ENCODE measurements at regions not wholly inside any gene's neighbourhood (a gene's known extent, or its start where the extent isn't known, plus 50 kb on each side); places are given as distances from the start of the nearest gene placed in this dataset.

- Histone ChIP-seq H3K9me3 (ENCODE audit: insufficient read depth, low read depth) (no peaks in the 10 kb centered on the region), H3K27ac (no peak overlapping the region), H3K27me3 (ENCODE audit: insufficient read depth, low read depth) (peaks cover 82% of the 10 kb centered on the region), H3K9me2 (ENCODE audit: insufficient read depth) (no peaks in the 10 kb centered on the region), H3K79me2 (ENCODE audit: low read depth) (no peaks in the 10 kb centered on the region), H3K4me3 (no peak overlapping the region), H3K4me1 (replicated peaks; ENCODE audit: insufficient read depth) (no peaks in the 10 kb centered on the region), H4K20me1 (ENCODE audit: insufficient read depth) (no peaks in the 10 kb centered on the region), H3F3A (ENCODE audit: insufficient read depth, low read depth) (no peaks in the 10 kb centered on the region), H3K36me3 (ENCODE audit: low read depth) (no peaks in the 10 kb centered on the region), H2AFZ (no peak overlapping the region), H3K4me2 (no peak overlapping the region)
- CTCF ChIA-PET: no interaction called here
- POLR2A ChIA-PET (ENCODE audit: unreplicated experiment): no interaction called here
- no peak for TF ChIP-seq CTCF (conservative IDR thresholded peaks at IDR 0.05)
- TF ChIP-seq EZH2 (IDR thresholded peaks at IDR 0.05; ENCODE audit: low read depth): no peak
- no peak for DNase-seq
- intact Hi-C loops (cut with micrococcal nuclease; ENCODE audit: unreplicated experiment): no loop called here
- no TSS peak for BruUV-seq (replicated peaks)
Observed at GRCh38 chr2:126836761-126837679, 61.7 kb upstream of the TEX51 start.

GRCh38 chr2:126837966-126838715, 60.5 kb upstream of the TEX51 start:
- Histone ChIP-seq H3K27me3 (ENCODE audit: insufficient read depth, low read depth) (peaks cover 73% of the 10 kb centered on the region), H3K27ac (no peak overlapping the region), H3K4me1 (replicated peaks; ENCODE audit: insufficient read depth) (no peaks in the 10 kb centered on the region), H3F3A (ENCODE audit: insufficient read depth, low read depth) (no peaks in the 10 kb centered on the region), H2AFZ (no peak overlapping the region), H4K20me1 (ENCODE audit: insufficient read depth) (no peaks in the 10 kb centered on the region; the same call in 1 of the 2 replicates), H3K9me3 (ENCODE audit: insufficient read depth, low read depth) (no peaks in the 10 kb centered on the region), H3K4me2 (no peak overlapping the region), H3K4me3 (no peak overlapping the region), H3K36me3 (ENCODE audit: low read depth) (no peaks in the 10 kb centered on the region), H3K9me2 (ENCODE audit: insufficient read depth) (no peaks in the 10 kb centered on the region), H3K79me2 (ENCODE audit: low read depth) (no peaks in the 10 kb centered on the region)
- TF ChIP-seq CTCF (conservative IDR thresholded peaks at IDR 0.05) (no peak), EZH2 (IDR thresholded peaks at IDR 0.05; ENCODE audit: low read depth) (no peak)
- BruUV-seq (replicated peaks): no TSS peak
- intact Hi-C loops (cut with micrococcal nuclease; ENCODE audit: unreplicated experiment): no loop called here
- DNase-seq: no peak
- ChIA-PET POLR2A (ENCODE audit: unreplicated experiment) (no interaction called here), CTCF (no interaction called here)

GRCh38 chr2:126838716-126838985, 60.0 kb upstream of the TEX51 start:
- Histone ChIP-seq H3K4me3 (no peak overlapping the region), H3K79me2 (ENCODE audit: low read depth) (no peaks in the 10 kb centered on the region), H3K27ac (no peak overlapping the region), H4K20me1 (ENCODE audit: insufficient read depth) (no peaks in the 10 kb centered on the region; the same call in 1 of the 2 replicates), H2AFZ (no peak overlapping the region), H3K4me1 (replicated peaks; ENCODE audit: insufficient read depth) (no peaks in the 10 kb centered on the region), H3F3A (ENCODE audit: insufficient read depth, low read depth) (no peaks in the 10 kb centered on the region), H3K9me2 (ENCODE audit: insufficient read depth) (no peaks in the 10 kb centered on the region), H3K27me3 (ENCODE audit: insufficient read depth, low read depth) (peaks cover 73% of the 10 kb centered on the region), H3K4me2 (no peak overlapping the region), H3K9me3 (ENCODE audit: insufficient read depth, low read depth) (no peaks in the 10 kb centered on the region), H3K36me3 (ENCODE audit: low read depth) (no peaks in the 10 kb centered on the region)
- CTCF ChIA-PET: no interaction called here
- POLR2A ChIA-PET (ENCODE audit: unreplicated experiment): no interaction called here
- intact Hi-C loops (cut with micrococcal nuclease; ENCODE audit: unreplicated experiment): no loop called here
- no peak for TF ChIP-seq EZH2 (IDR thresholded peaks at IDR 0.05; ENCODE audit: low read depth)
- no peak for TF ChIP-seq CTCF (conservative IDR thresholded peaks at IDR 0.05)
- DNase-seq: no peak
- no TSS peak for BruUV-seq (replicated peaks)

Data from PC-9 (cell line).